RWPE2 (cell line): ENCODE measurements at regions not wholly inside any gene's neighbourhood (a gene's known extent, or its start where the extent isn't known, plus 50 kb on each side); places are given as distances from the start of the nearest gene placed in this dataset.

ENCODE experiments used
- ATAC-seq: fragments of 200-7000 bp; cut with Tn5 transposase; 3 replicates; pipeline ENCODE4 v1.9.1; 2021; ENCODE audit warnings: low read depth
- DNase-seq: peaks from one replicate; pipeline ENCODE4 v3.0.0-alpha.2; 2020; ENCODE audit warnings: low spot score
- H3K27ac ChIP-seq: fragments of 450-650 bp; 2 replicates; pipeline ENCODE4 v1.5.1; 2017; ENCODE audit warnings: mild to moderate bottlenecking; ENCODE audit not compliant: poor library complexity, severe bottlenecking
- H3K27me3 ChIP-seq: fragments of 250-450 bp; sonication (Bioruptor Pico); 2 replicates; pipeline ENCODE4 v1.5.1; 2021; ENCODE audit warnings: mild to moderate bottlenecking, moderate library complexity; ENCODE audit not compliant: insufficient read depth, poor library complexity, severe bottlenecking
- H3K36me3 ChIP-seq: fragments of 250-450 bp; sonication (Bioruptor Pico); 2 replicates; pipeline ENCODE4 v1.5.1; 2020; ENCODE audit warnings: low read depth, mild to moderate bottlenecking, moderate library complexity
- H3K4me1 ChIP-seq: fragments of 250-450 bp; sonication (Bioruptor Pico); 2 replicates; pipeline ENCODE4 v1.5.1; 2021; ENCODE audit warnings: mild to moderate bottlenecking, moderate library complexity; ENCODE audit not compliant: insufficient read depth, poor library complexity, severe bottlenecking
- H3K4me3 ChIP-seq: fragments of 250-450 bp; sonication (Bioruptor Pico); 2 replicates; pipeline ENCODE4 v1.5.1; 2021; ENCODE audit warnings: mild to moderate bottlenecking, moderate library complexity; ENCODE audit not compliant: severe bottlenecking
- H3K9me3 ChIP-seq: fragments of 250-450 bp; sonication (Bioruptor Pico); 2 replicates; pipeline ENCODE4 v1.5.1; 2021; ENCODE audit warnings: mild to moderate bottlenecking, moderate library complexity; ENCODE audit not compliant: severe bottlenecking
- TF ChIP-seq, protein P1 (sequence below): fragments of 450-650 bp; IDR thresholded peaks from one replicate; pipeline ENCODE4 v1.5.1; 2017; ENCODE audit warnings: mild to moderate bottlenecking, moderate library complexity; ENCODE audit not compliant: poor library complexity, severe bottlenecking

DNA sequence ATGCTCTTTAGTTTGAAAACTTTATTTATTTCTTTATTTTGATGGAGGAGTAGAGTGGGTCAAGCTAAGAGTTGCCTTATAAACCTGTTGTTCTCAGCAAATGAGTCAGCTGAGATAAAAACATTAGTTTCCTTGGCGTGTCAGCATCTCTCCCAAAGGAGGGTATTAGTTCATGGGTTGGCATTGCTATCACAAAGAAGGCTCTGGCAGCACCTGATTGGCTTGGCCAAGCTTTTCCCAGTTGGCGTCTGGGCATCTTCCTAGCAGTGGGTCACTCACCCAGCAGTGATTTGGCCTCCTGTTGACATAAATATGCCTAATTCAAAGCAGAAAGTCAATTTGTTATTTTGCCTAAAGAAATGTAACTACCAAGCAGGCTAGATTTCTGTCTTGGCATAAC, 200.7 kb upstream of the TNP1 start:
- TF ChIP-seq, protein P1, sequence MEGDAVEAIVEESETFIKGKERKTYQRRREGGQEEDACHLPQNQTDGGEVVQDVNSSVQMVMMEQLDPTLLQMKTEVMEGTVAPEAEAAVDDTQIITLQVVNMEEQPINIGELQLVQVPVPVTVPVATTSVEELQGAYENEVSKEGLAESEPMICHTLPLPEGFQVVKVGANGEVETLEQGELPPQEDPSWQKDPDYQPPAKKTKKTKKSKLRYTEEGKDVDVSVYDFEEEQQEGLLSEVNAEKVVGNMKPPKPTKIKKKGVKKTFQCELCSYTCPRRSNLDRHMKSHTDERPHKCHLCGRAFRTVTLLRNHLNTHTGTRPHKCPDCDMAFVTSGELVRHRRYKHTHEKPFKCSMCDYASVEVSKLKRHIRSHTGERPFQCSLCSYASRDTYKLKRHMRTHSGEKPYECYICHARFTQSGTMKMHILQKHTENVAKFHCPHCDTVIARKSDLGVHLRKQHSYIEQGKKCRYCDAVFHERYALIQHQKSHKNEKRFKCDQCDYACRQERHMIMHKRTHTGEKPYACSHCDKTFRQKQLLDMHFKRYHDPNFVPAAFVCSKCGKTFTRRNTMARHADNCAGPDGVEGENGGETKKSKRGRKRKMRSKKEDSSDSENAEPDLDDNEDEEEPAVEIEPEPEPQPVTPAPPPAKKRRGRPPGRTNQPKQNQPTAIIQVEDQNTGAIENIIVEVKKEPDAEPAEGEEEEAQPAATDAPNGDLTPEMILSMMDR = no peak
- H3K36me3 ChIP-seq = no peaks in the 10 kb centered on the region
- H3K9me3 ChIP-seq = no peaks in the 10 kb centered on the region
- no peak overlapping the region for H3K4me3 ChIP-seq
- no peaks in the 10 kb centered on the region for H3K27me3 ChIP-seq
- no peak overlapping the region for H3K27ac ChIP-seq
- ATAC-seq = no peak
- H3K4me1 ChIP-seq = no peaks in the 10 kb centered on the region
- DNase-seq = no peak

DNA sequence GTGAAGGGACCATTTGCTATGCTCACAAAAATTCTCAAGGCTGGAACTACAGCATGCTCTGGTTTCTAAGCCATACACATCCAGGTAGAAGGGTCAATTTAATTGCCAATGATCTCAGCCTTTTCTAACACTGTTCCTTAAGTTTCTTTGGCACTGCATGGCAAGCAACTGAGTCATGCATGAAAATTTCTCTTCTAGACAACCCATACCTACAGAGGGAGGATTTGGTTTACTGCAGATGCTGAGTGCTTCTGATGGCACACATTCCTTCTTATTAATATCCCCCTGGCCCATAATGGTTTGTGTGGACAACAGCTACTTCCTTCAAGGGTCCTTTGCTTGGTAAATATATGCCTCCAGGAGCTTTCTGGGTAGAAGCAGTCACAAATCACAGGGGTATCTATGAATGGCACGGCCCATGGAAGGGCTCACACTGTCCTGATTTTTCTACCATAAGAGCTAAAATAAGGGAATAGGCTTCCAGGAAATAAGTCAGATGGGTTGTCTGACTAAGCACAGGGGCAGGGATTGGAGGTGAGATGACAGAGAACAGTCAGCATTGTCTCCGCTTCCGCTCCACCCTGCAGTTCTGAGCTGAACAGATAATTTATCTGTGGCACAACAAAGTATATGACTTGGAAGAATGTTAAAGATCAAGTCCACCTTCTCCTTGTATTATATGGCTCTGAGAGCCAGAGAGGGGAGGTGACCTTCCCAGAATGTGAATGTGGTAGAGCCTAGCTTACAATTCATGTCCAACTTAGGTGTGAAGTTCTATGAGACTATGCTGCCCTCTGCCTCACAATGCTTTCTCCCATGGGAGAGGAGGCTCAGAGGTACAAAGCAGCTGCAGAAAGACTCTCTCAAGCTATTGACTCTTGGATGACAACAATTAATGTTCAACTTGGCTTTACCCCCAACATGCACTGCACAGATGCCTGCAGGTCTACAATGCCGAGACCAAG, 199.2 kb upstream of the TNP1 start:
- Histone ChIP-seq H3K36me3 (no peaks in the 10 kb centered on the region), H3K27me3 (no peaks in the 10 kb centered on the region), H3K4me1 (no peaks in the 10 kb centered on the region), H3K4me3 (no peak overlapping the region), H3K9me3 (no peaks in the 10 kb centered on the region), H3K27ac (no peak overlapping the region)
- ATAC-seq (no peak), DNase-seq (no peak)
- TF ChIP-seq, protein P1 = no peak

DNA sequence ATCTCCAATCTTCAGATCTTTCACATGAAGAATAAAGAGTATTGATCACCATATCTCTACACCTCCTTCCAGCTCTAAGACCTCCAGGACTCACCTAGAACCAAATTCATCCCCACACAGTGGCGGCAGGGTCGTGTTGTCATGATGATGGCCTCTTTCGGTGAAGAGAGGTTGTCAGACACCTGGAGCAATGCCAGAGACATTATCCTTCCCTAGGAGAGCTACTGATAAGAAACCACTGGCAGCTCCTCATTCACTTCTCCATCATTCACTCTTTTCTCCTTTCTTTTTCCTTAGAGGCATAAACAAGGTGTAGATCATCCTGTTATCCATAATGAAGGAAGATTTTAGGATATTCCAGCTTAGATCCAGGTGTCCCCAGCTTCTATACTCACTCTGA, 197.9 kb upstream of the TNP1 start:
- TF ChIP-seq, protein P1 = no peak

DNA sequence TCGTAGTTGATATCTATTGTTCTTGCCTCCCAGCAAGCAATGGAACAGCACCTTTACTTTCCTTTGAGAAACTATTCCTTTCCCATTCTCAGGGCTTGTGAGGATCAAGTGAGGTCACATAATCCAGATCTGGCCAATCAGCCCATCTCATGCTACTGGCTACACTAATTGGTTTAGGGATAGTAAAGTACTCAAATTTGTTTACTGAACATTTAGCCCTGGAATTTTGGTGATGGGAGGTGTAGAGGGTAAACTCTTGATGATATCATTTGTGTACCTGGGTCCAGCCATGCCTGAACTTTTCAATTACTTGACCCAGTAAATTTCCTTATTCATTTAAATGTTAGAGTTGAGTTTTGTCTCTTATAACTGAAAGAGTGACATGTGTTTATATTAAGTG, 195.8 kb upstream of the TNP1 start:
- TF ChIP-seq, protein P1 = no peak
- Histone ChIP-seq H3K36me3 (no peaks in the 10 kb centered on the region), H3K9me3 (no peaks in the 10 kb centered on the region), H3K27me3 (no peaks in the 10 kb centered on the region), H3K4me3 (no peak overlapping the region), H3K27ac (no peak overlapping the region), H3K4me1 (no peaks in the 10 kb centered on the region)
- ATAC-seq = no peak
- no peak for DNase-seq

More for the DNA sequence above, 197.9 kb upstream of the TNP1 start:
- H3K36me3 ChIP-seq = no peaks in the 10 kb centered on the region
- no peak overlapping the region for H3K4me3 ChIP-seq
- no peaks in the 10 kb centered on the region for H3K9me3 ChIP-seq
- ATAC-seq (no peak), DNase-seq (no peak)
- no peaks in the 10 kb centered on the region for H3K4me1 ChIP-seq
- no peak overlapping the region for H3K27ac ChIP-seq
- no peaks in the 10 kb centered on the region for H3K27me3 ChIP-seq

DNA sequence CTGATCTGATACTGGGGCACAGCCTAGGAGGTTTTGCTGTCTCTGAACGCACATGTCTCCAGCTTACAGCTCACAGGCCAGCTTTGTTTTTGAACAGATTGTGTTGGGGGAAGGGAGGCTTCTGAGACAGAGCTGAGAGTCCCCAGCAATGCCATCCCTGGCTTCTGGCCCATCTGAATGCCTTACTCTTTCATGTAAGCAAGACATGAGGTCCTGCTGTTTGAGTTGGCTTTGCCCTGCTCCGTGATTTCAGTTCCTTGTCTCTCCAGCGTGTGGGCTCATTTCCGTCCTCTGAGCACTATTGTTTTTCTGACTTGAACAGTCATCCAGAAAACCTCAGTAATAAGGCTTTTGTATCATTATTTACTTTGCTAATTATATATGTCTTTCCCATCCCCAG, 194.9 kb upstream of the TNP1 start:
- Histone ChIP-seq H3K36me3 (no peaks in the 10 kb centered on the region), H3K4me1 (no peaks in the 10 kb centered on the region), H3K9me3 (no peaks in the 10 kb centered on the region), H3K4me3 (no peak overlapping the region), H3K27ac (no peak overlapping the region), H3K27me3 (no peaks in the 10 kb centered on the region)
- DNase-seq (no peak), ATAC-seq (no peak)
- TF ChIP-seq, protein P1 = no peak
